Fibroblast of peridontal ligament (primary cell): ENCODE measurements at regions not wholly inside any gene's neighbourhood (a gene's known extent, or its start where the extent isn't known, plus 50 kb on each side); places are given as distances from the start of the nearest gene placed in this dataset.
A peak's percentile ranks its signal among the peaks of the same experiment; 100 is the strongest.

ENCODE experiments used
- DNase-seq: peaks from one replicate; pipeline ENCODE4 v3.0.0-alpha.2; 2010; ENCODE audit errors: extremely low read depth

DNA sequence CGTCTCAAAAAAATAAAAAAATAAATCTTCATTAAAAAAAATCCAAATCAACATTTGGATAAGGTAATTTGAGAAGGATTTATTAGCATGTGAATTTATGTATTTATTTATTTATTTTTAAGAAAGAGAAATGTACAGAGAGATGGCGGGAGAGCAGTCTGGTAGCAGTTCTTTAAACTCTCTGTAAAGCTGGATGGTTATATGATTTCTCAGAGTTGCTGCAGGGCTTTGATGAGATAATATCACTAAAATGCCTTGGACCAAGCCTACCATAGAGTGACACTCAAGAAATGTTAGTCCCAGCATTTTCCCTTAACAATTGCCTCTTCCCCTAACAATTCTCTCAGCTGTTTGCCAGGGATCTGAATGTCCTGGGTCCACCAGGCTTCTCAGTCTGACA, 103.4 kb upstream of the LNX1 start:
- DNase-seq = no peak

DNA sequence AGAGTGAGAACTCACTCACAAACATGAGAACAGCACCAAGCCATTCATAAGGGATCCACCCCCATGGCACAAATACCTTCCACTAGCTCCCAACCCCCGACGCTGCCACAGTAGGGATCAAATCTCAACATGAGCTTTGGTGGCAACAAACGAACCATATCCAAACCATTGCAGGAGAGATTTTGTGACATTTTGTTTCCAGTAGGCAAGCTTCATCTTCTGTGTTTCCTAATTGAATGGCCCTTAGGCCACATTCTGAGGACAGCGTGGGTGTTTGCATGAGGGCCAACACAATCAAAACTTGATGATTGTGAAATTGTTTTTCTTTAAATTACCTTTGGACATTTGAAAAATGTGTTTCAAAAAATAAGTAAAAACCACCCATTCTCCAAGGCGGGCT, 102.6 kb upstream of the LNX1 start:
- no peak for DNase-seq

DNA sequence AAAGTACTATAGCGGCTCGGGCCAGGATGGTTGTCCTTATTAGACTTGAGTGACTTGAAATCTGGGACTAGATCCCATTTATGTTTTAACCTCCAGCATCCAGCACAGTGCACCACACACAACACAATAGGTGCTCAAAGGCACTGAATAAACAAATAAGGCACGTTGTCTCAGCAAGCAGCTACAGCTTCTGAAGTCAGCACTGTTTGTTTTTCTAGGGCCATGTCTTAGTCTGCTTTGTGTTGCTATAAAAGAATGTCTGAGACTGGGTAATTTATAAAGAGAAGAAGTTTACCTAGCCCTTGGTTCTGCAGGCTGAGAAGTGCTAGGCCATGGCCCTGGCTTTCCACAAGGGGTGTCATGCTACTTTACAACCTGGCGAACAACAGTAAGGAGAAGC, 102.1 kb upstream of the LNX1 start:
- no peak for DNase-seq

DNA sequence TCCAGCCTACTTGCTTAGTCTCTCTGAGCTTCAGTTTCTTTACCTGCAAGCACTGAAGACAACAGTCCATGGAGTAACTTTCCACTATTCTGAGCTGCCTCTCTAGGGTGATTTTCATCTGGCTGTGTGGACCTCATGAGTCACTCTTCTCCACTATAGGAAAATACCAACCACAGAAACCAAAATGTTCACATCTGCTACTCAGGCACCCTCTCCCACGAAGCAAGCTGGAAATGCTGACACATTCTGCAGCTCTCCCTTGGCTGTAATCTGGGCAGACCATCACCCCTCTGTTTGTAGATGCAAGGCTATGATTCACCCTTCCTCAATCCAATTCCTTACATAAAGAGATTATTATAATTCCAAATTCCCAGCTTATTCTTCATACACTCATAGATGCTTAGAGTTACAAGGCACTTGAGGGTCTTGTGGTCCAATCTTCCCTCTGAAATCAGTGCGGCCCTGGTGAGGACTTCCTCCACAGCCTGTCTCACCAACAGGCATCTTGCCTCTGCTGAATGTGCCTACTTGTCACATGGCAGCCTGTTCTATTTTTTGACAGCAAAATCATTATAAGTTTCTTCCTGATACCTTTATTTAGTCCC, 97.0 kb upstream of the LNX1 start:
- DNase-seq = peak; percentile 100

DNA sequence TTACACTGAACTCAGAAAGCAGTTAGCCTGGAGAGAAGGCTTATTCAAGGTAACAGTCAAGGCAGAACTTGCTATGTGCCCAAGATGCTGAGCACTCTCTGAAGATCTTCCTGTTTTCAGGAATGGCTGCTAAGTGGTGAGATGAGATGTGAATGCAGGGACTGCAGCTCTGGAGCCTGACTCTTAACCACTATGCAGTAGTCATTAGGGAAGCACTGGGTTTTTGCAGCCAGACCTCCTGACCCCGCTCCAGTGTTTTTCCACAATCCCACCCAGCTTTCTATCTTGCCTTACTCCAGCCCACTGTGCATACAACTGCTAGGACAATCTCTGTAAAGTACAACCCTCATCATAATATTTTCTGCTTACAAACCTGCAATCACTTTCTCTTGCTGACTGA, 95.2 kb upstream of the LNX1 start:
- DNase-seq = no peak

DNA sequence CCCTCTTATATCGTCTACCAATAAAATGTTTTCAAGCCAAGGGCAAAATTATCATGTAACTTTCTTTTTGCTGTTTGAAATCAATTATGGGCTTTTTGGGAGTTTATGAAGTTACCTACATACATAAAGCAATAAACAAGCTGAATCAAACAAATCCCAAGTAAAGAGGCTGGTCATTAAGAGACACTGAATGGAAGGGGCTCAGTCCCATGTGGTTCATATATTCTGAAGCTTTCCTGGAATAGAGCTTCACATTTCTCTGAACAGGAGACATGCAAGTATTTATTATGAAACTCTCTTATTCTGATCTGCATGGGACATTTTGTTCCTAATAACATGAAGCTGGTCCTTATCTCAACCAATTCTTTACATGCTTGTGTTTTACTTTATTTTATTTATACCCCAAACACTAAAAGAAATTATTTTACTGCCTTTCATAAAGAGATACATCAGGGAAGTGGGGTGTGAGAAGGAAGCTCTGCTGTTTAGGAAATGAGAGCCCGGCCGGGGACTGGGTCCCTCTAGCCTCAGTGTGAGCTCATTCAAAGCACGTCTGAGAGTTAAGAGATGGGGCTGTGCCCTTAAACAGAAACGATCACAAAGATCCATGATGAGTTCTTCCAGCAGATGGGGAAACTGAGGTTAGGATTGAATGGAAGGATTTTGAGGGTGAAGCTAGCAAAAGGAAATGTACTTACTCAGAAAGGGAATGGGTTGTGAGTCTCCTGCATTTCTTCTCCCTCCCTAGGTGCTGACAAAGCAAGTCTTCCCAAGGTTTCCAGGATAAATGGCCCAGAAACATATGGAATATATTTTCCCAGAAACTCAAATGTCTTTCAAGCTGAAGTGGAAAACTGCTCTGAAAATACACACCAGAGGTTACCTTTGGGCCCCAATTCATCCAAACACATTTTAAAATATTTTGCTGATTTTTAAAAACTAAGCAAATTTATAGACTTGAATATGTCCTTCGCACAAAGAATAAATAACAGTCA, 93.1 kb upstream of the LNX1 start:
- DNase-seq = no peak

DNA sequence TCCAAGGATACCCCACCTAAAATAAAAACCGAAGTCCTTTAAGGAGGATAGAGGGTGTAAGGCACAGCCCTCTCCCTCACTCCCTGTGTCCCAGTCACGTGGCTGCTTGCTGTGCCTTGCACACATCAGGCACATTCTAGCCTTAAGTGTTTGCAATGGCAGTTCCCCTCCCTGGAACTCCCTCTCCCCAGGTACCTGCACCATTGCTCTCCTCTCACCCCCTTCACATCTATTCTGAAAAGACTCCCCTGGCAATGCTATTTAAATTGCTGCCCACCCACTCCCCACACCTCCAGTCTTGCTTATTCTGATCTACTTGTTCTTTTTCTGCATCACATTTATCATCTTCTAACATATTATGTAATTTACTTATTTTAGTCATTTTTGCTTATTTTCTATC, 91.6 kb upstream of the LNX1 start:
- no peak for DNase-seq

DNA sequence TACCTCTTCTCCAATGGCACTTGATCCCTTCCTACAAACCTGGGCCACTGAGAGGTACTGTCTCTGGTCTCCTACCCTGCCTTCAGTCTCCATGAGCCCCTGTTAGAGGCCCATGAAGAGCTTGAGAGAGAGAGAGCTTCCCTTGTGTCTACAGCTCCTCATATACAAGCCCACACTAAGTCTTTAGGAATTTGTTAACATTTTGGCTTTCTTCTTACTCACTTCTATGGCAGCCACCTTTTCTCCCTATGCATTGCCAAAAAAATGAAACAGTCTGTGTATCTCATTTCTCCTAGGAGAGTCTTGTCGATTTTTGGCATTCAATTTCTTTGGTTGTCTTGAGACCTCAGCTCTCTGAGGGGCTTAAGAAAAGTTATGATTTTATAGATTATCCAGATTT, 90.9 kb upstream of the LNX1 start:
- DNase-seq = peak; percentile 83

DNA sequence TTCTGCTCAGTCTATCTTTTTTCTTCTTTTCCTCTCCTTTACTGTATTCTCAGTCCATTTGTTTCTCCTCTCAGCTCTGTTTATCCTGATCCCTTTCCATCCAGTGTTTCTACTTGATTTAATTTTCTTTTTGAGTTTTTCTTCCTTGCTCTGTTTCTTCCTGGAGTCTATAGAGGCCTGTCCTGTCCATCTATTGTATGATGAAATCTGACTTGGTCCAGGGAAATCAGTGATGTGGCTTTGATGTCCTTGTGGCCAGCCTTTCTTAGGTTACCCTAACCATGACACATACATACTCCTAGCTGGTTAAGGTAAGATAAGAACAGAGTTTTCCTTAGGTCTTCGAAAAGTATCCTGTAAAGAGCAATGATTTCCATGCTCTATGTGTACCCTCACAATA, 89.3 kb upstream of the LNX1 start:
- DNase-seq = no peak

DNA sequence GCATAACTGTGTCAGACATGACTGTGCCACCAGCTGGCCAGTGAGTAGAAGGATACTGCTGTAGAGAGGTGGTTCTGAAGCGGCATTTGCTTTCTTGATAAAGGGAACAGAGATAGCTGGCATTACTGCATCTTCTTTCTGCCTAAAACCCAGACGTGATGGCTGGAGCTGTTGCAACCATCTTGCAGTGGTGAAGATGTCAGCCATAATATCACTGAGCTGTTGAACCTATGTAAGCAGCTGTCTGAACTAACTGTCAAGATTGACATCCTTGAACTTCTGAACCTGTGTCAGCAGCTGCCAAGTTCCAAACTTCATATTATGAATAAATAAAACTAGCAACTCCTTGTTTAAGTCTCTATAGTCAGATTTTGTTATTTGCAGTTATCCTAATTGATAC, 88.9 kb upstream of the LNX1 start:
- no peak for DNase-seq

DNA sequence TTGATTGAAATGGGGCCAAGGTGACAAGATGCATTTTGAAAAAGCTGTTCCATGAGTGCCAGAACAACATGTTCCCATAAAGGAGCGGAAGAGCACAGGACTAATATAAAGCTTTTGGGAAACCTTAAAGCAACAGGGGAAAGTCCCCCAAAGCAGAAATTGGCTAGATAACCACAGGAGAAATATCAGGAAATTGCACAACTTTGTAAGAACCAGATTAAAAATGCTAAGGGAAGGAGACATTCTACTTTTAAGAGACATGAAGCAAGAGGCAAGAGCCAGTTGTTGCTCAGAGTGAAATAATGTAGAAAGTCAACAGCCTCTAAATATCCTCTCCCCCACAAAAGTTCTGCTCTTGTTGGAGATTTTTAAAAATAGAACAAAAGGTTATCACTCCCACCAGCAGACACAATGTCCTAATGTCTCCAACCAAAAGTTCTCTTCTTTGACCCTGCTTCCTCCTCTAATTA, 85.2 kb upstream of the LNX1 start:
- peak; percentile 70 for DNase-seq

DNA sequence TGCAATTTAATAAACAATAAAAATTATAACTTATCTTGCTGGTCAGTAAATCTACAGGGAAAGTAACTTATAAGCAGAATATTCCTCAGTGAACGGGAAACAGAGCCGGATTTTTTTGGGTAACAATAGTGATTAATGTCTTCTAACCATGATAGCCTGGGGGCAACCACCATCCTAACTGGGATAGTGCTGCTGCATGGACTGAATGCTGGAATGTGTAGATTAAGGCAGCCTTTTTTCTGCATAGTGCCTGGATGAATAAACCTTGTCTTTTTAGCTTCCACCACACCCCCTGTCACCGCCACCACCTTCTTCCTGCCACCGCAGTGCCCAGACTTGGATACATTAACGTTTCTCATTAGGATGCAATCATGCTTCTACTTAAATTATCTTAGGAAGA, 83.6 kb upstream of the LNX1 start:
- DNase-seq = no peak

DNA sequence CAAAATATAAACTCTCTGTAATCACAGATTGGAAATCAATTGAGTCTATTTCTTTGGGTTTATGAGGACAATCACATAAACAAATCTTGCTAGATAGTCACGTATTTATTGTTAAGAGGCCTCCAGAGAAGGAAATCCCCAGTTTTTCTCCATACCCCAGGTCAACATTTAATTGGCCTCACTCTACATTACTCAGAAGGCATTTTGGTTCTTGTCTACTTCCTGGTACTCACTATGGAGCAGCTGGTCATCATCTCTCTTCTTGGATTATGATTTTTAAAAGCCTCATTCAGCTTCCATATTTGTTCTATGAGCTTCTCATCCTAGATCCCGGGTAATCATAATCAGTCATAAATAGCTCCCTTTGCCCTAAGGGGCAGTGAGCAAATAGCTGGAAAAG, 81.6 kb upstream of the LNX1 start:
- no peak for DNase-seq

DNA sequence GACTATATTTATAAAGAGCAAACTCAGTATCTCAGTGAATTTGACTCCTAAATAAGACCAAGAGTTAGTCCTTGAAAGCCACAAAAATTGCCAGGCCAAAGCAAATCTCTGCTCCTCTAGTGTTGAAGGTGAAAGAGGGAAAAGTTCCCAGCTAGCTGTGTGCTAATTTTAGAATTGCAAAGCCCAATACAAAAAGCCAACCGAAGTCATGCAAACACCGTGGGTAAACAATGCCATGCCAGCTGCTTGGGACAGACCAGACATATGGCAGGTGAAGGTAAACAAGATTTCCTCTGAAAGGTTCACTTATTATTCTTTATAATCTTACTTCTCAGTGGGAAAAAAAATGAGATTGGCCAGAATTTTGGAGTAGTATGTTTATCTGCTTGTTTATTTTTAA, 80.5 kb upstream of the LNX1 start:
- no peak for DNase-seq

DNA sequence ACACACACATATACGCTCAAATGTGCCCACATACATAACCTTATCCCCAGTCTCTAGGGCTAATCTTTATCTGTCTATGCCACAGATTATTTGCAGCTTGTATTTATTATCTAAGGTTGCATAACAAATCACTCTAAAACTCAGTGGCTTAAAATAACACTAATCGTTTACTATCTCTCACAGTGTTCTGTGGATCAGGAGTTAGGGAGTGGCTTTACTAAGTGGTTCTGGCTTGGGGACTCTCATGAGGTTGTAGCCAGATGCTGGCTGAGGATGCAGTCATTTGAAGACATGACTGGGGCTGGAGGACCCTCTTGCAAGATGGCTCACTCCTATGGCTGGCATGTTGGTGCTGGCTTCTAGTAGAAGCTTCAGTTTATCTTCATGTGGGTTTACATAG, 68.5 kb upstream of the LNX1 start:
- DNase-seq = no peak

DNA sequence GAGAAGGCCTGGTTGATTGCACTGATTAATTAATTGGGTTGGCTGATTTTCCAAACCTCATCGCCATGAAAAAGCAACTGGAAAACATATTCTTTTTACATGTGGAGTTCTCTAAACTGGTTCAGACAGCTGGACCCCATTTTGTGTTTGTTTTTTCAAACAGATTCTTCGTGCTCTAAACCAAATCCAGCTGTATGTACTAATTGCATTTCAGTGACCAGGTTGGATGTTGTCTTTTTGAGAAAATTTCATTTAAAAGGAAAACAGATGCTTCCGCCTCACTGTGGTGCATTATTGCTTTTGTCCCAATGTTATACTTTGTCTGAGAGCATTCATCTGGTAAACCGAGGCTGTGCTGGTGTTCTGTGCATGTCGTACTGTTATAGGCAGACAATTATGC, 67.8 kb upstream of the LNX1 start:
- peak; percentile 44 for DNase-seq

DNA sequence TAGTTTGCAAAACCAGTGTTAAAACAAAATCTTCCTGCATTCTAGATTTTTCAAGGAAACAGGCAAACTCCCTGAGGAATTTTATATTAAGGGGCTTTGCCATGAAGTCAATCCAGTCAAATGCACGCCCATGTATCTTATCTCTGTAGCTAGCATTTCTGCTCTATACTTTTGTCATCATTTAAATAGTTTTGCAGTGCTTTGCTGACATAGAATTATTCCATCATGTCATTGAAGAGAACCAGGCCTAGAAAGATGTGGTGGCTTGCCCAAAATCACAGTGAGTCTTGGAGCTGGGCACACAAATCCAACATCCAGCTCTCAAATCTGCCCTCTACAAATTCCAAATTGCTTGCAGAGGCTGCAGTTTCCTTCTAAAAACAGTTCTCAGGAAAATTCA, 66.7 kb upstream of the LNX1 start:
- DNase-seq = no peak

DNA sequence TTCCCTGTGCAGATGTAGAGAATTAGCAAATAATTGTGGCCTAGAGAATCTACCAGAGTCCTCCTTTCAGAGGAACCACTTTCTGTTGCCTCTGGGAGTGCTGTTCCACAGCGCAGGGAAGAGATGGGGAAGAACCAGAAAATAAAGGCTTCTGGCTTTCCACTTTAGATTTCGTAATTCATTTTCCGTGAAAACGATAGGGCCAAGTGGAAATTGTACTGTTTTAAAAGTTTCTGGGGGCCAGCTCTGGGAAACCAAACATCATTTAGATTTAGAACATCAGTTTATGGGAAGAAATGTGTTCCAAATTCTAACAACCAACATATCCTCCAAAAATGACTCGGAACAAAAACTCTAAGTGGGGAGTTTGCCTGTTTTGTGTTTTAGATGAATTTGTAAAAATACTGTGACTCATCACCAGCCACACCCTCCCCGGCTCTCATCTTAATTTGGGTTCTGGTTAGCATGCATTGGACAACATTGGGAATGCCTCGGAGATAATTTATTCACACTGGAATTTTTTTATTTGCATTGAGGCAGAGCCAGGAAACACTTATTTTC, 65.2 kb upstream of the LNX1 start:
- DNase-seq = peak; percentile 92

DNA sequence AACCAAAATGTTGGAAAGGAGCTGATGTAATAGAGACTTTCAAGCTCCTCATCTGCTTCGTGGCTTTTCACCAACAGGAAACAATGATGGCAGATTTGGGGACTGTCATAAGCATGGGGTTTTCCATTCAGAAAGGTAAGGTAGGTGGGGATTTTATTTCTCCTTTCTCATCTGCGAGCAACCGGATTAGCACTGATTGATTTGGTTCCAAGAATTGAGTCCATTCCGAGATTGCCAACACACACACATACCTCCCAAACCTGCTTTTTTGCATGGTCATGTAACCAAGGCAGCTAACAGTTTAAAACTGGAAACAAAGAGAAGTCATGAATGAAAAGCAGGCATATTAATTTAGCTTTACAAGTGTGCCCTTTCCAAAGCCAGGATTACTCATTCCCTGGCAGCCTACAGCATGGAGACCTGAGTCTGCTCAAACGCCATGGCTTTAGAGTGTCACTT, 63.0 kb upstream of the LNX1 start:
- peak; percentile 71 for DNase-seq

DNA sequence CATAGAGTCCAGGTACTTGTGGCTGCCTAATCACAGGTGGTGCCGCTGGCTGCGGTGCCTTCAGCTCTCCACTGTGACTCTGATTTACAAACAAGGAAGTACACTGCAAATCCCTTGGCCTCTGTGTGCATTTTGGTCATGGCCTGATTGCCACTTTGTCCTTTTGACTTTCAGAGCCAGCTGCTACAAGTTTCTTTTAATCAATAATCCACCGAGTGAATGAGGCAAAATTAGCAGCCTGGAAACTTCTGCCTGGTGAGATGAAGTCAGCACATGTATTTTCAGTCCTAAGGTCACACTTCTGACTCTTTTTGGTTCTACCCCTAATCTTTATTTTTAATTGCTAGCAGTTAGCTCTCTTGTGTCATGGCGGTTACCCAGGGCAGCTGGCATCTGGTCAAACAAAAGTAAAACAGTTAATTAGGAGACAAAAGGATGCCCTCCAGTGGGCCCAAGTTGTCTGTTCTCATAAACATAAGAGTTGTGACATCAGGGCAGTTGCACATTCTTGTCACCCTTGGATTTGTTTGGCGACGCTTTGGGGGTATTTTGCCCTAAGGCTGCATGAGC, 62.3 kb upstream of the LNX1 start:
- DNase-seq = peak; percentile 23

DNA sequence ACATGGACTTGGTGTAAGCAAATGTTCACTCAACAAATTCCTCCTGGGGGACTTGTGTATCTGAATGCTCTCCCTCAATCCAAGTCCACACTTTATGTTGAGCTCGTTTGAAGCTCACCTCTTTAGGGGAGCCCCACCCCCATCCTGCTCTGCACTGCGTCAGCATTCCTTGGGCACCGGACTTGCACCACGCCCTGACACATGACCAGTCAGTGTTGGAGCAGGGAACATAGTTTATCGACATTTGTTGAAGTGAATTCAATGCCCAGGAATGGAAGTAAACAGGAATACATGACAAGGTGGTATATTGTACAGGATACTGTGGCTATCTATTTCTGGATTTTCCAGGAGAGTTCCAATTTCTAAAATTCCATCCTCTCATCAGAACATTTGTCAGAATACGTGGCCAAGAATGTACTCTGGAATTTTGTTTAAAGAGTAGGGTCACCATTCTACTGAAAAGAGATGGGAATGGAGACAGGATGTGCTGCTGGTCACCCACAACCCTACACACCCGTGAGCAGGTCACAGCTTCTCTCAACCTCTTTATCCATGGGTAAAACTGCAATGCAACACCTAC, 60.0 kb upstream of the LNX1 start:
- no peak for DNase-seq

DNA sequence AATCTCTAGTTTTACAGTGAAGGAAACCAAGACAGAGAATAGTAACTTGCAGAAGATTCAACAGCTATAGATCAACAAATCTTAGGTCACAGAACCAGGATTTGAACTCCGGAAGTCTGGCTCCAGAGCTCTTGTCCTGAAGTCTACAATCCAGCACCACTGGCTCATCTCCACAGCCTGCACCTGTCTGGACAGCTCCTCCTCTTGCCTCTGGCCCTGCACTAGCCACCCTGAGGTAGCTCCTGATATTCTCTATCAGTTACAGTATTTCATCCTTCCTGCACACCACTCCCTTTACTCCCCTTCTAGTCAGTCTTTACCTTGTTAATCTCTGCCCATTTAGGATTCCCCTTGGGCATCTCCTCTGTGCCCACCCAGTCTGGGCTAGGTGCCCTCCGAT, 58.1 kb upstream of the LNX1 start:
- DNase-seq = no peak
